Liver (tissue), 8 donors: ENCODE measurements at regions not wholly inside any gene's neighbourhood (a gene's known extent, or its start where the extent isn't known, plus 50 kb on each side); places are given as distances from the start of the nearest gene placed in this dataset.
"Not testable (repeated sequence)": the region's sequence is repeated elsewhere in the genome, so short reads cannot be mapped to it uniquely, and the experiment has no call there.

Experiments used
- DNase-seq: peaks from one replicate; pipeline ENCODE4 v3.0.0-alpha.2; 2017; ENCODE audit warnings: low spot score
- H3K27ac ChIP-seq, 2 donors: one replicate each; pipeline ENCODE4 v1.7.0; 2013; ENCODE audit warnings: inconsistent platforms in 2 of 2, low read length in 2 of 2, control low read depth in 1 of 2, low read depth in 1 of 2, mild to moderate bottlenecking in 1 of 2
- H3K27me3 ChIP-seq, 4 donors: one replicate each; pipeline versions ENCODE4 v1.6.1 to v1.7.0; 2013; ENCODE audit warnings: low read length in 3 of 4, inconsistent platforms in 1 of 4, mild to moderate bottlenecking in 1 of 4, moderate library complexity in 1 of 4; ENCODE audit not compliant: control insufficient read depth in 4 of 4, insufficient read depth in 4 of 4
- H3K36me3 ChIP-seq, 4 donors: one replicate each; pipeline versions ENCODE4 v1.6.1 to v1.7.0; 2013; ENCODE audit warnings: low read length in 3 of 4, mild to moderate bottlenecking in 3 of 4, low read depth in 1 of 4, moderate library complexity in 1 of 4; ENCODE audit not compliant: control insufficient read depth in 4 of 4, insufficient read depth in 3 of 4
- H3K4me1 ChIP-seq, 4 donors: one replicate each; pipeline versions ENCODE4 v1.6.1 to v1.7.0; 2013; ENCODE audit warnings: low read length in 3 of 4, mild to moderate bottlenecking in 3 of 4, moderate library complexity in 1 of 4; ENCODE audit not compliant: control insufficient read depth in 4 of 4, insufficient read depth in 4 of 4
- H3K4me3 ChIP-seq, 3 donors: one replicate each; pipeline versions ENCODE4 v1.6.1 to v1.7.0; 2013; ENCODE audit warnings: low read length in 3 of 3, control low read depth in 1 of 3, low read depth in 1 of 3, mild to moderate bottlenecking in 1 of 3
- H3K9ac ChIP-seq, 2 donors: one replicate each; pipeline ENCODE4 v1.7.0; 2013; ENCODE audit warnings: low read length in 2 of 2, mild to moderate bottlenecking in 2 of 2, moderate library complexity in 2 of 2, control low read depth in 1 of 2, low read depth in 1 of 2
- H3K9me3 ChIP-seq, 4 donors: one replicate each; pipeline versions ENCODE4 v1.6.1 to v1.7.0; 2013; ENCODE audit warnings: low read length in 3 of 4; ENCODE audit not compliant: control insufficient read depth in 4 of 4
- ATF3 ChIP-seq: IDR thresholded peaks from 2 replicates; pipeline ENCODE4 v1.6.1; 2016; ENCODE audit warnings: antibody characterized with exemption
- CTCF ChIP-seq: fragments of 150-350 bp; IDR thresholded peaks from 2 replicates; pipeline ENCODE4 v1.5.1; 2017; ENCODE audit warnings: improper control_type of control experiment, low read depth, low read length; ENCODE audit not compliant: missing input control
- EGR1 ChIP-seq, 2 donors: IDR thresholded peaks; 2 replicates each; pipeline ENCODE4 v1.6.1; 2016 to 2018; ENCODE audit warnings: antibody characterized with exemption in 2 of 2, low read depth in 2 of 2
- FOXA1 ChIP-seq: IDR thresholded peaks from 2 replicates; pipeline ENCODE4 v1.6.1; 2016; ENCODE audit warnings: antibody characterized with exemption
- HNF4A ChIP-seq, 2 donors: conservative IDR thresholded peaks; 2 replicates each; pipeline ENCODE4 v1.6.1; 2016; ENCODE audit warnings: antibody characterized with exemption in 2 of 2, mild to moderate bottlenecking in 2 of 2
- HNF4G ChIP-seq: IDR thresholded peaks from 2 replicates; pipeline ENCODE4 v1.6.1; 2016; ENCODE audit warnings: antibody characterized with exemption
- JUND ChIP-seq, 2 donors: IDR thresholded peaks; 2 replicates each; pipeline ENCODE4 v1.6.1; 2016; ENCODE audit warnings: antibody characterized with exemption in 2 of 2
- MAX ChIP-seq: IDR thresholded peaks from 2 replicates; pipeline ENCODE4 v1.6.1; 2016; ENCODE audit warnings: antibody characterized with exemption
- NR2F2 ChIP-seq: IDR thresholded peaks from 2 replicates; pipeline ENCODE4 v1.6.1; 2016; ENCODE audit warnings: antibody characterized with exemption
- RAD21 ChIP-seq, 2 donors: IDR thresholded peaks; 2 replicates each; pipeline ENCODE4 v1.6.1; 2016; ENCODE audit warnings: antibody characterized with exemption in 2 of 2, mild to moderate bottlenecking in 2 of 2
- SP1 ChIP-seq: IDR thresholded peaks from 2 replicates; pipeline ENCODE4 v1.6.1; 2018; ENCODE audit warnings: antibody characterized with exemption, mild to moderate bottlenecking
- TAF1 ChIP-seq: conservative IDR thresholded peaks from 2 replicates; pipeline ENCODE4 v1.6.1; 2016; ENCODE audit warnings: antibody characterized with exemption, mild to moderate bottlenecking
- WGBS: extraction: QIAGEN DNeasy Blood & Tissue Kit; methylation state at CpG from one replicate; pipeline ENCODE4 v1.1.7; 2013; 5-methylcytosine and 5-hydroxymethylcytosine counted together
- TF ChIP-seq, protein P1 (sequence below): IDR thresholded peaks from 2 replicates; pipeline ENCODE4 v1.6.1; 2016; ENCODE audit warnings: antibody characterized with exemption
- donor health status: healthy.
- donor health status: healthy.
- donor health status: healthy.
- donor health status: healthy.
- donor health status: healthy.

DNA sequence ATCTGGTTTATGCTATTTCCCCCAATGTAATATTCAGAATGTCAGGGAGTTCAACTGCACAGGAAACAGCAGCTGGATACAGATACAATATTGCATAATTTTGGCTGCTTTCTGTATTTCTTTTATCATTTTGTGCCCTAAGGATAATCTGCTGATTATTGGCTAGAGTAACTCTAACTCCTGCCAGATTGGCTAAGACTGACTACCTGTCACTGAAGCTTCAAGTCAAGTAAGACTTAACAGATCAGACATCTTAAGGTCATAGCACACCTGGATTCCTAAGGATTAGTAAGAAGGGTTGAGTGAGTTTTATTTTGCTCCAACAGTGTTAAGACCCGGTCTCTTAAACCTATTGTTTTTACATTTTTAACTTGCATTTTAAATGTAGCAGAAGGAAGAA is 136.8 kb downstream of the KLF8 start:
- Histone ChIP-seq H3K4me3 (no peak overlapping the region), H3K9ac (no peak overlapping the region), H3K36me3 (no peaks in the 10 kb centered on the region), H3K4me1 (no peaks in the 10 kb centered on the region), H3K27ac (no peak overlapping the region), H3K9me3 (no peaks in the 10 kb centered on the region), H3K27me3 (peaks cover 0 to 4% (median 0%) of the 10 kb centered on the region in 4 donors)
- no peak for DNase-seq
- no peak for TF ChIP-seq HNF4G
- no peak for TF ChIP-seq CTCF
- TF ChIP-seq HNF4A (conservative IDR thresholded peaks at IDR 0.05) = no peak
- TF ChIP-seq TAF1 = no peak
- no peak for TF ChIP-seq JUND (IDR thresholded peaks at IDR 0.05)
- no peak for TF ChIP-seq FOXA1
- no peak for TF ChIP-seq NR2F2
- no peak for TF ChIP-seq SP1
- no peak for TF ChIP-seq ATF3
- WGBS = 89% methylated on average over 1 of the region's 1 CpG

- H3K9me3 ChIP-seq, H3K36me3 ChIP-seq, H3K9ac ChIP-seq, H3K4me1 ChIP-seq, DNase-seq, H3K4me3 ChIP-seq, H3K27me3 ChIP-seq, H3K27ac ChIP-seq: not testable (repeated sequence)
- WGBS = 97% methylated on average over 41 of the region's 41 CpGs
Observed at GRCh38 chrX:56379984-56380780, 148.0 kb downstream of the KLF8 start.

DNA sequence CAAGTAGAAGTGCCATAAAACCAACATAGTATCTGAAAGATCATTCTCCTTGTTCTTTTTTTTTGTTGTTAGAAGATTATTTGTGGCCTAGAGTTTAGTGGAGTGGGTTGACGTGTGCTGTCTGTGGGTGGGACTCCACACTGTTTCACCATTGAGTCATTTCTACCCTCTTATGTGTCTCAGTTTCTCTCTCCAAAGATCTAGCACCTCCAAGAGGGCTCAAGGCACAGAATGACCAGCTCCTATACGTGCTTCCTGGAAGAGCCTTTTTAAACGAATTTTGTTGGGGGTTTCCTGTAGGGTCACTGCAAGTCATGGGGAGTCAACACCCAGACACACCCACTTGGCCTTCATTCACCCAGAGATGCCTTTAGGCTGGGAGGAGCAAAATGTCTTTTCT is 150.1 kb downstream of the KLF8 start:
- no peaks in the 10 kb centered on the region for H3K9me3 ChIP-seq
- TF ChIP-seq SP1 (no peak), FOXA1 (no peak), MAX (no peak), HNF4G (no peak), ATF3 (no peak), RAD21 (IDR thresholded peaks at IDR 0.05) (no peak), HNF4A (conservative IDR thresholded peaks at IDR 0.05) (no peak), NR2F2 (no peak), EGR1 (IDR thresholded peaks at IDR 0.05; ENCODE audit: low read depth in 2 of 2) (no peak)
- TF ChIP-seq, protein P1, sequence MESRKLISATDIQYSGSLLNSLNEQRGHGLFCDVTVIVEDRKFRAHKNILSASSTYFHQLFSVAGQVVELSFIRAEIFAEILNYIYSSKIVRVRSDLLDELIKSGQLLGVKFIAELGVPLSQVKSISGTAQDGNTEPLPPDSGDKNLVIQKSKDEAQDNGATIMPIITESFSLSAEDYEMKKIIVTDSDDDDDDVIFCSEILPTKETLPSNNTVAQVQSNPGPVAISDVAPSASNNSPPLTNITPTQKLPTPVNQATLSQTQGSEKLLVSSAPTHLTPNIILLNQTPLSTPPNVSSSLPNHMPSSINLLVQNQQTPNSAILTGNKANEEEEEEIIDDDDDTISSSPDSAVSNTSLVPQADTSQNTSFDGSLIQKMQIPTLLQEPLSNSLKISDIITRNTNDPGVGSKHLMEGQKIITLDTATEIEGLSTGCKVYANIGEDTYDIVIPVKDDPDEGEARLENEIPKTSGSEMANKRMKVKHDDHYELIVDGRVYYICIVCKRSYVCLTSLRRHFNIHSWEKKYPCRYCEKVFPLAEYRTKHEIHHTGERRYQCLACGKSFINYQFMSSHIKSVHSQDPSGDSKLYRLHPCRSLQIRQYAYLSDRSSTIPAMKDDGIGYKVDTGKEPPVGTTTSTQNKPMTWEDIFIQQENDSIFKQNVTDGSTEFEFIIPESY = no peak
- no peak overlapping the region for H3K27ac ChIP-seq
- DNase-seq = no peak
- H3K4me1 ChIP-seq = no peaks in the 10 kb centered on the region
- no peak overlapping the region for H3K4me3 ChIP-seq
- H3K36me3 ChIP-seq = no peaks in the 10 kb centered on the region
- H3K9ac ChIP-seq = no peak overlapping the region
- H3K27me3 ChIP-seq = no peaks in the 10 kb centered on the region
- 52% methylated on average over 3 of the region's 3 CpGs for WGBS
